ENCODE measurements at regions not wholly inside any gene's neighbourhood (a gene's known extent, or its start where the extent isn't known, plus 50 kb on each side); places are given as distances from the start of the nearest gene placed in this dataset.

GRCh38 chr2:116645155-116645554 is 1169.3 kb upstream of the DDX18 start:
- no peak for DNase-seq

DNA sequence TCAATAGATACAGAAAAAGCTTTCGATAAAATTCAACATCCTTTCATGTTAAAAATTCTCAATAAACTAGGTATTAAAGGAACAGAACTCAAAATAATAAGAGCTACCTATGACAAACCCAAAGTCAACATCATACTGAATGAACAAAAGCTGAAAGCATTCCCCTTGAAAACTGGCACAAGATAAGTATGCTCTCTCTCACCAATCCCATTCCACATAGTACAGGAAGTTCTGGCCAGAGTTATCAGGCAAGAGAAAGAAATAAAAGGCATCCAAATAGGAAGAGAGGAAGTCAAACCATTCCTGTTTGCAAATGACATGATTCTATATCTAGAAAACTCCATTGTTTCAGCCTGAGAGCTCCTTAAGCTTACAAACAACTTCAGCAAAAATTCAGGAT is 1145.8 kb upstream of the DDX18 start:
- DNase-seq = no peak

- DNase-seq = no peak
These were observed 1144.7 kb upstream of the DDX18 start for GRCh38 chr2:116669782-116670181.

GRCh38 chr2:116674188-116674587 is 1140.3 kb upstream of the DDX18 start:
- no peak for DNase-seq

DNA sequence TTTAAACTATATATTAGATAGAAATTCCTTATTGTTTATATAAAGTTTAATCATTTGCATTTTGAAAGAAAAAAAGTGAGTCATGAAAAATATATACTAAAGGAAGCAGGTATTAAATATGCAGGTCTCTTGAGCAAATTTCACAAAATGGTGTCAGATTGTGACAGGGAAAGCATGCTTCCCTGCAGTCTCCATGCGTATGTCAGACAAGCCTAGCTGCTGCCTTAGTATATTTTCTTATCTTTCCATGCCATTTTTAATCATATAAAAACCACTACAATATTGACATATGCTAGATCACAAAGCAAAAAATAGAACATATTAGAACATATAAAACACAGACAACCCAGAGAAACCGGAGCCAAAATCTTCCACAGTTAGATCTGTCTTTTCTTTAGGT is 1137.7 kb upstream of the DDX18 start:
- no peak for DNase-seq

DNA sequence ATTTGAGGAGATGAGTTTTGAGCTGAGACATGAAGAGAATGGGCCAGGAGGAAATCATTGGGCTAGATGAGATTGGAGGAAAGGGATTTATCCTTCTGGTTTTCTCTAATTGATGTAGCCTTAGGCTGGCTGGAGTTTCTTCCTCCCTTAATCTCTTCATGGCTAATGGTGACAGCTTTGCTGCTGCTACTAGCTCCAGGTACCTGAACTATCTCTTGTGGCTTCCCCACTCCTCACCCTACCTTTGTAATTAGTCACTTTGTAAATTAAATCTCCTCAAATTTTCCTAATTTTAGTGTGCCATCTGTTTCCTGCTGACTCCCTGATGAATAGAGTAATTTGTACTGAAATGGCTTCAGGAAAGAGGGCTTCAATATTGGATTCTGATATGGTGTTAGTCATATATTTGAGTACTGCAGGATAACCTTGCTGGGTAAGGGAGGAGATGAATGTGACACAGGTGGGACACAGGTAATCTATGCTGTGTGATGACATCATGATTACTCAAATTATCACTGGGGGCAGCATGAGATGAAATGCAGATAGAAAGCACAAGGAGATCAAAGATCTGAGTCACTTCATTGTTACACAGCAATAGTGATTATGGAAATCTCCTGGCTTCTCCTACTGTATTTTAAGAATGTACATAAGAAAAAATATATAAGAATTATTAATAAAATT is 1134.1 kb upstream of the DDX18 start:
- no peak for DNase-seq

- DNase-seq = no peak
These were observed 1127.1 kb upstream of the DDX18 start for GRCh38 chr2:116687371-116687770.

DNA sequence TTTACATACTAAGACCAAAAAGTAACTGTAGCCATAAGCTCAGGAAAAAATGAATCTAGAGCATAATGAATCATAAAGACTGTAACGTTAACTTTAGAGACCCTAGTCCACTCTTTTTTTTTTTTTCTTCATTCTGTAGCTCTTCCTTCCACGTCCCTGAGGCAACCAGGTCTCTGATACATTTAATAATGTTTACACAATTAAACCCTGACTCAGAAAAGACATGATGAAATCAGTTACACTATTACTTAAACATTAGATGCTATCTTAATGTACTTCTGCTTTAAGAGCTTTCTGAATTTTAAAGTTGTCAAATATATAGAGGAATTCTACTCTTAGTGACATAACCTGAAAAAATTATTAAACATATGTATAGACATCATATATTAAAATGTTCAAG is 1121.5 kb upstream of the DDX18 start:
- no peak for DNase-seq

GRCh38 chr2:116696223-116696622 is 1118.3 kb upstream of the DDX18 start:
- DNase-seq = peak; percentile 28

DNA sequence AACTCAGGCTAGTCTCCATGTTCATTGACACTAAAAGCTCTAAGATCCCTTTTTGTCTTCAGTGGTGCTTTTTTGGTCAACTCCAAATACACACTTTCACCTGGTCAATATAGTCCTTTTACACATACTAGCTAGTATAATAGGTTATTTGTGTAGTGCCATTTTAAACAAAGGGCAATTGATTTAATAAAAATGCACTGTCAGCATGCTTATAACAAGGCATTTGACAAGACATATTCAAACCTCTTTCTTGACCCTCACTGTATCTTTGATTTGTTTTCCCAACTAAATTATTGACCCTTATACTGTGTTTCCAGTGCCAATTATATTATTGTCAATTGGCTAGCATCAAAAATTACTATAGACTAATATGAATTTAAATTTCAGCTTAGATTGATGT is 1117.6 kb upstream of the DDX18 start:
- no peak for DNase-seq

- DNase-seq = no peak
These were observed 1108.1 kb upstream of the DDX18 start for GRCh38 chr2:116706396-116706795.

GRCh38 chr2:116716038-116716437 is 1098.5 kb upstream of the DDX18 start:
- DNase-seq = no peak

GRCh38 chr2:116716444-116716843 is 1098.0 kb upstream of the DDX18 start:
- no peak for DNase-seq

GRCh38 chr2:116717832-116718231 is 1096.7 kb upstream of the DDX18 start:
- DNase-seq = no peak

GRCh38 chr2:116718451-116718850 is 1096.0 kb upstream of the DDX18 start:
- no peak for DNase-seq

- peak; percentile 64 for DNase-seq
These were observed 1094.7 kb upstream of the DDX18 start for GRCh38 chr2:116719836-116720235.

DNA sequence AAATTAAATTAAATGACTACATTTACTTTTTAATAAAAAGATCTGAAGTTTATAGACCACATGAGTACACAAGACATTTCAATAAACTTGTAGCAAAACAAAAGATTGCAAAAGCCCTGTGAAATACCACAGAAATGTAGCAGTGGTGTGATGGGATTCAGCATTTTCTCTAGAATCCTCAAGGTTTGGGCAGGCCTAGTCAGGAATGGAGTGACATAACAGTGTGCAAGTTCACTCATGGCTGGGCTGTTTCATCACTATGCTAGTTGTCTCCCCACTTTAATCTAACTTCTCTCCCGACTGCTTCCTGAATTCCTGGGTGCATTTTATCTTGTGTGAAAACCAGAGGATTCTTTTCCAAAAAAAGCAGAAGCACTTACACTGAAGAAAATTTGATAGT is 1089.9 kb upstream of the DDX18 start:
- DNase-seq = no peak

DNA sequence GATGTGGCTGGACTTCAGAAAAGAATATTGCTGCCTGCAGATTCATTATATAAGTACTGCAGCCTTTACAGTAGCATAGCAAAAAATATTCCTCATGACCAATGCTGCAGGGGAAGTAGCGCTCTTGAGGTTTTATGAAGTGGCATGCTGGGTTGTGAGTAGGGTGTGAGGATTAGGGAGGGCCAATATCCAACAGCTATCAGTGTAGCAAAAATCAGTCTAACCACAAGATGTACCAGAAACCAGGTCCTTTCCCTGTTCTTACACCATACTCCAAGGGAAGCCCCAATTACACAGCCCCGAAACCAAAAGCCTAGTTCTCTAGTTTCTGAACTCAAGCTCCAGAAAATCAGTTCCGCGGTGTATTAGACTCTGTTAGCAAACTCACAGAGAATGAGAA is 1082.2 kb upstream of the DDX18 start:
- no peak for DNase-seq

DNA sequence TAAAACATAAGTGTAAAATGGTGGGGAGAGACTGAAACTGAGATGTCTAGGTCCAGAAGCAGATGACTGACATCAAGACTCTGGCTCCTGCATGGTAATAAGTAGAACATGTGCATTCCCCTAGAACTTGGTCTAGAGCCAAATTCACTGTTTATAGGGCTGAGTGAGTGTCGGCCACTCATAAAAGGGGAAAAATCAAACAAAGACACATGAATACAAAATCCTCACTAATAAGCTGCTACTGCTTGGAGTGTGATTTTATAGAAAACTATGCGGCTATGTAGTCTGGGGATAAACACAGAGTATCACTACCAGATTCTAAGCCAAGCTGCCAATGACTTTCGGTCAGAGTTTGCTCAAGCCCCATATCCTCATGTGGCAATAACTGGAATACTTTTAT is 1080.8 kb upstream of the DDX18 start:
- peak; percentile 71 for DNase-seq

DNA sequence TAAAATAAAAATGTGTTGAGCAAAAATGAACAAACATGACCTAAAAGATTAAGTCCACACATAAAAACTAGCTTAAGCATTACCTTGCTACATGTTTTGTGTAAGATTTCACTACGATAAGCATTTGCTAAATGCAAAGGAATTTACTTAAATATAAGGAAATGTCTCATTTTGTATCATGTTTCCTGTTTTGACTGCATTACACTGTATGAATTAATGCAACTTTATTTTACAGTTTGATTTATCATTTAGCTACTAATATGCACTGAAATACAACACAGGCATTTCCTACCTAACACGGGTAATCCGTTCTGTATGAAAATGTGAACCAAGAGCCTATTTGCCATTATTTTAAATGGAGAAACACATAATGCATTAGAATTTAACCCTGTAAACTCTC is 1076.5 kb upstream of the DDX18 start:
- no peak for DNase-seq

DNA sequence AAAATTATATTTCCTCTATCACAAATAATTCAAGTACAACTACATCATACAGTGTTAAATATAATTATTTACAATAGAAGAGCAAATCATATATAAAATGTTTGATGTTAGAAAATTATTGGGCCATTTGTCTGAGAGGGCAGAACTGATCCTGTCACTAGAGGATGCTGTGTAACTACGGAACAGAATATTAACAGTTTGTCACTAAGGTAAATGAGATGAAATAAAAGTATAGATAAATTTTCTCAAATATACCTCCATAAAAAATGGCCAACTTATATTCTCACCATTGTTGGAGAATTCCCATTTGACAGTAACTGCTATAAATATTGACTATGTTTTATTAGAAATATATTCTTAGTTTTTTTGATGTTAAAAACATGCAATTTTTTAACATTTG is 1067.4 kb upstream of the DDX18 start:
- DNase-seq = no peak

GRCh38 chr2:116749994-116750393 is 1064.5 kb upstream of the DDX18 start:
- no peak for DNase-seq

GRCh38 chr2:116754381-116755101 is 1060.0 kb upstream of the DDX18 start:
- no peak for DNase-seq

DNA sequence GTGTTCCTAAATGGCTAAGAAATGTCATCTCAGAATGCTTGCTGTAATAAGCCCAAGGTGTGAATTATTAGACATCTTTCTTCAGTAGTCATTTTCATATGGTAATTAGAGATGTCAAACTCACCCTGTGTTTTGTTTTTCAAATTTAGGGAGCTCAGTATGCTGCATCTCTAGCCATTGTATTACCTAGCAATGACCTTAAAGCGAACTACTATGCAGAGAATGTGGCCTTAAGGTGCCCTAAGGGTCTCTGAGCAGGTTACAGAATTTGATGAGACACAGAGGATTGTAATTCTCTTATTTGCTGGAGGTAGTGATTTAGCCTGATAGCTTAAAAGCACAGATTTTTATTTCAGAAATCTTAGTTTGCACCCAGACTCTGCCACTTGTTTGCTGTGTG is 1052.6 kb upstream of the DDX18 start:
- DNase-seq = no peak

DNA sequence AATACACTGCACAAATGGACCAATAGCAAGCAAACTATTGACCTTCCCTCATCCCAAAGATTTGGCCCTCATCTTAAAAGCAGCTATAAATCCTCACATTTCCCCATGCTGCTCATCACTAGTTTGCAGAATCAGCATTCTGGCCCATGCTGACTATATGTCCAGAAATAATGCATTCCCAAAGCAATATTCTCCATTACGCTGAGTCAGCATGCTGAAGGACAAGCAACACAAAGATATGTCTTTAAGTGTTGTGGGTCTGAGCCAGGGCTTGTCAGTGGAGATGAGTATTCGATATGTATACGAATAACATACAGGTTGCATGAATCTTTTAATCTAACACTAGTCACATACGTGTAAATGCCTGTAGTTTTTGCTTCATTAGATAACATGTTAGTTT is 1045.0 kb upstream of the DDX18 start:
- no peak for DNase-seq

Measured in NCI-H774 (cell line).